ENCODE measurements at regions not wholly inside any gene's neighbourhood (a gene's known extent, or its start where the extent isn't known, plus 50 kb on each side); places are given as distances from the start of the nearest gene placed in this dataset.

DNA sequence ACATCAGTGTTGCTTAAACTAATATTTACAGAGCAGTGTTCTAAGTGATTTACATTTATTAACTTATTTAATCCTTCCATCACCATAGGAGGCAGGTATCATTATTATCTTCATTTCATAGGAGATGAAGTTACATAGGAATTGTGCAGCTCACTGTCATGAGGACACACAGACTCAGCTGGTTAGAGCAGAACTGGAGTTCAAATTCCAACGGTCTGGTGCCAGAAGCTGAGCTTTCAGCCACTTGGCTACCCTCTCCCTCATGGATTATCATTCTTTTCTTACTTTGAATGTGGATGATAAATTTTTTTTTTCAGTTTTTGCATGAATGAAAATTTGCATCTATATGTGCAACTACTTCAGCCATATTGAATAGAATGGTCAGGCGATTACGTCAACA lies 86.0 kb upstream of the LRIG1 start:
- TF ChIP-seq TAF1 (IDR thresholded peaks at IDR 0.05; ENCODE audit: low read depth) (no peak), YY1 (IDR thresholded peaks at IDR 0.05; ENCODE audit: low read depth) (no peak), REST (IDR thresholded peaks at IDR 0.05; ENCODE audit: low read depth) (no peak), CREB1 (IDR thresholded peaks at IDR 0.05; ENCODE audit: low read depth) (no peak), NFIC (IDR thresholded peaks at IDR 0.05) (no peak), EP300 (IDR thresholded peaks at IDR 0.05; ENCODE audit: borderline replicate concordance) (no peak)

All from Ishikawa (cell line).